C4-2B (cell line): ENCODE measurements at regions not wholly inside any gene's neighbourhood (a gene's known extent, or its start where the extent isn't known, plus 50 kb on each side); places are given as distances from the start of the nearest gene placed in this dataset.

ENCODE experiments used
- ZFX ChIP-seq: fragments of 450-650 bp; IDR thresholded peaks from 2 replicates; pipeline ENCODE4 v1.6.1; 2017
- TF ChIP-seq, protein P1 (sequence below): fragments of 450-650 bp; conservative IDR thresholded peaks from 2 replicates; pipeline ENCODE4 v1.5.1; 2017; ENCODE audit warnings: mild to moderate bottlenecking

DNA sequence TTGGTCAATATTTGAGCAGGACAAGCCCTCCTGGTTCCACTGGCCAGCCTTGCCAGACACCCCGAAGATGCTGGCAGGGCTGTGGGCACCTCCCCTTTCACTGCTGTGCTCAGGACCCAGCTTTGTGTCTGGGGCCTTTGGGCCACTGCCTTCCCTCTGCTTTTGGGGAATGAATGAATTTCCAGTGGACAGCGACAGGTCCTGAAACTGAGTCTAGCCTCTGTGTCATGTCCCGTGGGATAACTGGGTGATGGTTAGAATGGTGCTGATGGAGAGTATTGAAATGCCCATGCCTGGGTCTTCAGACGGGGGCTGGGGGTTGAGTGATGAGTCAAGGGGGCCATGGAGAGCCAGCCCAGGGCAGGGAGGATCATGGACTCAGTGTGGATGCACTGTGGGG lies 135.8 kb downstream of the FOXL1 start:
- TF ChIP-seq, protein P1, sequence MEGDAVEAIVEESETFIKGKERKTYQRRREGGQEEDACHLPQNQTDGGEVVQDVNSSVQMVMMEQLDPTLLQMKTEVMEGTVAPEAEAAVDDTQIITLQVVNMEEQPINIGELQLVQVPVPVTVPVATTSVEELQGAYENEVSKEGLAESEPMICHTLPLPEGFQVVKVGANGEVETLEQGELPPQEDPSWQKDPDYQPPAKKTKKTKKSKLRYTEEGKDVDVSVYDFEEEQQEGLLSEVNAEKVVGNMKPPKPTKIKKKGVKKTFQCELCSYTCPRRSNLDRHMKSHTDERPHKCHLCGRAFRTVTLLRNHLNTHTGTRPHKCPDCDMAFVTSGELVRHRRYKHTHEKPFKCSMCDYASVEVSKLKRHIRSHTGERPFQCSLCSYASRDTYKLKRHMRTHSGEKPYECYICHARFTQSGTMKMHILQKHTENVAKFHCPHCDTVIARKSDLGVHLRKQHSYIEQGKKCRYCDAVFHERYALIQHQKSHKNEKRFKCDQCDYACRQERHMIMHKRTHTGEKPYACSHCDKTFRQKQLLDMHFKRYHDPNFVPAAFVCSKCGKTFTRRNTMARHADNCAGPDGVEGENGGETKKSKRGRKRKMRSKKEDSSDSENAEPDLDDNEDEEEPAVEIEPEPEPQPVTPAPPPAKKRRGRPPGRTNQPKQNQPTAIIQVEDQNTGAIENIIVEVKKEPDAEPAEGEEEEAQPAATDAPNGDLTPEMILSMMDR: no peak
- no peak for TF ChIP-seq ZFX
